HG02943 (cell line): ENCODE measurements at regions not wholly inside any gene's neighbourhood (a gene's known extent, or its start where the extent isn't known, plus 50 kb on each side); places are given as distances from the start of the nearest gene placed in this dataset.

Experiments
- ATAC-seq: cut with Tn5 transposase; IDR thresholded peaks from one replicate; pipeline ENCODE4 v1.9.1; 2021; ENCODE audit warnings: mild to moderate bottlenecking, low read depth, moderate library complexity; ENCODE audit not compliant: unreplicated experiment

GRCh38 chr16:65790768-65791167, 575.7 kb upstream of the CDH5 start:
- no peak for ATAC-seq

GRCh38 chr16:65789161-65789945, 577.1 kb upstream of the CDH5 start:
- no peak for ATAC-seq

GRCh38 chr16:65788434-65789140, 577.9 kb upstream of the CDH5 start:
- ATAC-seq, result no peak

DNA sequence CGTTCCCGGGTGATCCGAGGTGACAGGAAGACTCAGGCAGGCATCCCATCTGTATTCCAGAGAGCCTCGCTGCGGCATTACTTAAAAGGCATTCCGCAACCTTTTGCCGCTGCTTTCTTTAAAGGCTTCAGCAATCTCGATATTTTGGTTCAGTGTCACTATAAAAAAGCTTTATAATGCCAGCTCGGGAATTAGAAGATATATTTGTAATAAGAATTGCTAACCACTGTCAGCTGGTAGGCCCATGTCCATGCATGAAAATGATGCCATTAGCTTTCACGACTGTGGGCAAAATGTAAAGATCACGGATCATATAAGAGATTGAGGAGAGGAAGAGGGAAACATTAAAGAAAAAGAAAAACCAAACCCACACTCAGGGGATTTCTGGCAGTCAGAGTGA, 578.6 kb upstream of the CDH5 start:
- no peak for ATAC-seq

GRCh38 chr16:65786916-65787315, 579.6 kb upstream of the CDH5 start:
- no peak for ATAC-seq

DNA sequence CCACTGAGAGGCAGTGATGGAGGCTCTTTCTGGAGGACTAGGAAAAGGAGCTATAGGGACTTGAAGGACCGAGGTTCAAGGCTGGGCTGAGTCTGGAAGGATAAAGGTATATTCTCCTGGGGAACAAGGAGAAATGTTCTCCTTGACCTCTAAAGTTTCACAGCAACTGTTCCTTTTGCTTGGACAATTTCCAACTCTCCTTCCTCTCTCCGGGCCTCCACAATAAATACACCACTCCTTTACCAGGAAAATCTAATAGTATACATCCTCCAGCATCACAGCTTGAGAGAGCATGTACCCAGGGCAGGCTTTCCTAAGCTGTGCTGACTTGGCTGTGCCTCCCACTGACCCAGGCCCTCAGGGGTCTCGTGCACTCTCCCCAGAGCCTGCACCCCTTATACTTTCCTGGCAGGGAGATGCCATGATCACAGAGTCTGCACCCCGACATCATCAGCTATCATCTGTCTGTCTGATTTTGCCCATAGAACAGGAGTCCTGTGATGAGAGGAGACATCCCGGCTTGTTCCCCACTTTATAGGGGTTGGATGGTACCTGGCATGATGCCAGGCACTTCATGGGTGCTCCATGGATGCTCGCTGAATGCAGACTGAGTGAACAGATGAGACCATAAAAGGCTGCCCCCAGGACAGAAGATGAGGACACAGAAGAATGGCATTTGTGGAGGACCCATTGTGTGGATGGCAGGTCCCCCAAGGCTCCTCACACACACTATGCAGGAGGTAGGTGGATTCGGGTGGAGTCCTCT, 582.6 kb upstream of the CDH5 start:
- ATAC-seq, result no peak

GRCh38 chr16:65782611-65783600, 583.6 kb upstream of the CDH5 start:
- ATAC-seq, result no peak

GRCh38 chr16:65781855-65782254, 584.6 kb upstream of the CDH5 start:
- ATAC-seq, result no peak

GRCh38 chr16:65781363-65781762, 585.1 kb upstream of the CDH5 start:
- no peak for ATAC-seq

- no peak for ATAC-seq
Observed at GRCh38 chr16:65779201-65779600, 587.3 kb upstream of the CDH5 start.

- ATAC-seq, result no peak
Observed at GRCh38 chr16:65776639-65777183, 589.8 kb upstream of the CDH5 start.

- no peak for ATAC-seq
Observed at GRCh38 chr16:65775829-65776228, 590.7 kb upstream of the CDH5 start.

GRCh38 chr16:65774350-65774749, 592.1 kb upstream of the CDH5 start:
- ATAC-seq, result no peak

- ATAC-seq, result no peak
Observed at GRCh38 chr16:65773301-65773874, 593.1 kb upstream of the CDH5 start.

GRCh38 chr16:65772134-65772732, 594.3 kb upstream of the CDH5 start:
- ATAC-seq, result no peak

DNA sequence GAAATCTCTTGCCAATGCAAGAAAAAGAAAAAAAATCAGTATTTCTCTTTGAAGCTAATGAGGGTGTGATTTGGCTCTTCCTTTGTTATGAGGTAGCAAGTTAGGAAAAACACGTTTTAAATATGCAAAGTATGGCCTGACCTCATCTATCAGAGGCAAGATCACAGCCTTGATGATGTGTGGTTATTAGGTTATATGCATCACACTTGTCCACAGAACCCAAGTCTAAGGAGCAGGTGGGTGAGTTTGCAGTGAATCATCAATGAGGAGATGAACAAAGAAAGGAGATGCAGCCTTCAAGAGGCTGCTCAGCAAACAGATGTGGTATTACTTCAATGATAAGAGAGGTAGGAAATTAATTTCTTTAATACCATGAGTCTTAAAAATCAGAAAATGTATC, 594.8 kb upstream of the CDH5 start:
- no peak for ATAC-seq

DNA sequence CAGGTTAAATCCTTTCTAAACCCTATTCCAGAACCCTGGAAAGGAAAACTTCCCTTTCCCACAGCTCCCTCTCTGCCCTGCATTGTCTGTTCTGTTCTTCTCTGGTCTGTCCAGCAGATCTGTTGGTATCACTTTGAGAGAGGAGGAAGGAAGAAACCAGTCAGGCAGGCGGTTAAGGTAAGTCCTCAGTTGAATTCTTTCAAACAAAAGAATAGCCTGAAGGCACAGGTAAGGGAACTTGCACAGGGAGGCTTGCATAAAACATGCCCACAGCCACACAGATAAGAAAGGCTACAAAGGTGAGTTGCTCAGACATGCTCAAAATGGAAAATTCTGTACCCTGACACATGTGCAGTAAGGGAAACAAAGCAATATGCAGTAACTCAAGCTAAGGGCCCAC, 595.7 kb upstream of the CDH5 start:
- no peak for ATAC-seq

GRCh38 chr16:65769776-65770438, 596.6 kb upstream of the CDH5 start:
- no peak for ATAC-seq

DNA sequence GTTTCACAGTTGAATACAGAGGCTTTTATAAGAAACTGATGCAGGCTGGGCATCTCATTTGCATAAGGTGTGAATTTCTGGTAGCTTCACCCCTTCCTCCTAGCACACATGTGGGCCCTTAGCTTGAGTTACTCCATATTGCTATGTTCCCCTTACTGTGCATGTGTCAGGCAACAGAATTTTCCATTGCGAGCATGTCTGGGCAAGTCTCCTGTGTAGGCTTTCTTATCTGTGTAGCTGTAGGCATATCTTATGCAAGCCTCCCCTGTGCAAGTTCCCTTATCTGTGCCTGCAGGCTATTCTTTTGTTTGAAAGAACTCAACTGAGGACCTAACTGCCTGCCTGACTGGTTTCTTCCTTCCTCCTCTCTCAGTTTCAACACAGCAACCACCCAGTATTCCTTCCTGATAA, 597.4 kb upstream of the CDH5 start:
- ATAC-seq, result no peak
